A204.1 (cell line): ENCODE measurements at regions not wholly inside any gene's neighbourhood (a gene's known extent, or its start where the extent isn't known, plus 50 kb on each side); places are given as distances from the start of the nearest gene placed in this dataset.

Experiments used
- FAIRE-seq: peaks from 2 replicates; lab custom pipeline; 2012; peaks lifted over from hg19 to GRCh38; lab: Jason Lieb, UNC

GRCh38 chr10:108782411-108782810, 1140.9 kb downstream of the XPNPEP1 start:
- no peak for FAIRE-seq

- no peak for FAIRE-seq
Observed at GRCh38 chr10:108779501-108779900, 1143.8 kb downstream of the XPNPEP1 start.

- FAIRE-seq = no peak
Observed at GRCh38 chr10:108775911-108776475, 1147.3 kb downstream of the XPNPEP1 start.

DNA sequence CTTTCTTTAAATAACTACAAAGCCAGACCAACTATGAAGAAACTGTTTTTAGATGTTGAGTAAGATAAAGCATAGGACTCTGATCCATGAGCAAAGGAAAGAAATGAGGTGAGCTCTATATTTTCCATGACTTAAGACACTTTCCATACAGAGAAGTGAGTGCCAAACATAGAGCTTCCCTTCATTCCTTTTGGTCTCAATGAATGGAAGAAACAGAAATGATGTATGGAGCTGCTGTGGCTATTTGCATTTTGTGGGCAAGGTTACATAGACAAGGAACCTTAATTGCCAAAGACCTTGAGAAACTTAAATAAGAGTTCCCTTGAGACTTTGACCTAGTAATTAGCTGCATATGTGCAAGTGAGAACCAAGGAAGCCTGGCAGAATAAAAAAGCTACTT, 1152.2 kb downstream of the XPNPEP1 start:
- FAIRE-seq = no peak

DNA sequence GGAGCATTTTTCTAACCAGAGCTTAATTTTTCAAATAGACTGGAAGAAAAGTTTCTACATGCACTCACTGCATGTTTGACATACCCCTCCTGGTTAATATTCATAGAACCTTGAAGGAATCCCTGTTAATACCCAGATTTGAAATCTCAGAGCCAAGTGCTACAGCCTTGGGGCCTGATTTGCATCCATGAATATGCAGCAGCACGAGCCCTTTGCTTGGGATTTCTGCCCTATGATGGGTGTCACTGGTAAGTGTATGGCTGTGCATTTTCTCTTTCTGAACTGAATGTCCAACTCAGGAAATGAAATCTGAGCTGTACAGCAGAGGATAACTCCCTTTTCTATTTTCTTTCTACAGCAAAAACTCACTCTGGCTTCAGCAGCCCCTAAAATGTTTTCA, 1157.5 kb downstream of the XPNPEP1 start:
- no peak for FAIRE-seq

GRCh38 chr10:108757946-108758345, 1165.4 kb downstream of the XPNPEP1 start:
- FAIRE-seq = no peak

DNA sequence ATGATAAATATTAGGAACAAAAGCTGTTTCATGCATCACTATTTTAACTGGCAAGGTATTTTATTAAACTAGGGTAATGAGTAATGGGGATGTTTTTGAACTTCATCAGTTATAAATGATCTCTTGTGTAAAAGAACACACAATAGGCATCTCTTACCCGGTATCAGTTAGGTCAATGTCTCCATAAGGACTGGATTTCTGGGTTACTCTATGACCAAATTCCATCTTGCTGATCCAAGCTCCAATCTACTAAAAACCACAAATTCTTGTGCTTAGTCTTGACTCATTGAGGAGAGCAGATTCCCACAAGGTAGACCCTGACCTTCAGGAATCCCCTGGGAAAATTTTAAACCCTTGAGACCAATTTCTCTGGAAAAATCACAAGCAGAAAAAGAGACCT, 1167.7 kb downstream of the XPNPEP1 start:
- no peak for FAIRE-seq

GRCh38 chr10:108753326-108753725, 1170.0 kb downstream of the XPNPEP1 start:
- FAIRE-seq = no peak

GRCh38 chr10:108749042-108749441, 1174.3 kb downstream of the XPNPEP1 start:
- no peak for FAIRE-seq

- no peak for FAIRE-seq
Observed at GRCh38 chr10:108736111-108736510, 1187.2 kb downstream of the XPNPEP1 start.

DNA sequence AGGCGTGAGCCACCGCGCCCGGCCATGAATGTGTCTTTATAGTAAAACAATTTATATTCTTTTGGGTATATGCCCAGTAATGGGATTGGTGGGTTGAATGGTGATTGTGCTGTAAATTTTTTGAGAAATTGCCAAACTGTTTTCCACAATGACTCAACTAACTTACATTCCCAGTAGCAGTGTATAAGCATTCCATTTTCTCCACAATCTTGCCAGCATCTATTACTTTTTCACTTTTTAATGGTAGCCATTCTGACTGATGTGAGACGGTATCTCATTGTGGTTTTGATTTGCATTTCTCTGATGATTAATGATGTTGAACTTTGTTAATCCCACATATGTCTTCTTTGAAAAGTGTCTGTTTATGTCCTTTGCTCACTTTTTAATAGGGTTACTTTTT, 1187.9 kb downstream of the XPNPEP1 start:
- FAIRE-seq = no peak

GRCh38 chr10:108721874-108722273, 1201.4 kb downstream of the XPNPEP1 start:
- FAIRE-seq = no peak

DNA sequence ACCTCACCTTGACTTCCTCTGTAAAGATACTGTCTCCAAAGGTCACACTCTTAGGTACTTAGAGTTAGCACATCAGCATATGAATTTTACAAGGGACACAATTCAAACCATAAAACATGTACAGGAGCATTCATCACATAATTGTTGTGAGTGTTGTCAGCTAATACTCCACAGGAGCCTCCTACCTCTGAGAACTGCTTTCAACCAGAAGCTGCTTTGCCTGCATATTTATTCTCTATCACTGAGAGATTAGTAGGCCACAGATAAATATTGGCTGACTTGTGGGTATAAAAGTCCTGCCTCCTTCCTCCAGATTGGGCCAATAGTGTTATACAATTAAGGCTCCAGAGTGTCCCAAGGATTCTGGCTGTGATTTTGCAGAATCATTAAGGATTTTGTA, 1207.0 kb downstream of the XPNPEP1 start:
- no peak for FAIRE-seq

DNA sequence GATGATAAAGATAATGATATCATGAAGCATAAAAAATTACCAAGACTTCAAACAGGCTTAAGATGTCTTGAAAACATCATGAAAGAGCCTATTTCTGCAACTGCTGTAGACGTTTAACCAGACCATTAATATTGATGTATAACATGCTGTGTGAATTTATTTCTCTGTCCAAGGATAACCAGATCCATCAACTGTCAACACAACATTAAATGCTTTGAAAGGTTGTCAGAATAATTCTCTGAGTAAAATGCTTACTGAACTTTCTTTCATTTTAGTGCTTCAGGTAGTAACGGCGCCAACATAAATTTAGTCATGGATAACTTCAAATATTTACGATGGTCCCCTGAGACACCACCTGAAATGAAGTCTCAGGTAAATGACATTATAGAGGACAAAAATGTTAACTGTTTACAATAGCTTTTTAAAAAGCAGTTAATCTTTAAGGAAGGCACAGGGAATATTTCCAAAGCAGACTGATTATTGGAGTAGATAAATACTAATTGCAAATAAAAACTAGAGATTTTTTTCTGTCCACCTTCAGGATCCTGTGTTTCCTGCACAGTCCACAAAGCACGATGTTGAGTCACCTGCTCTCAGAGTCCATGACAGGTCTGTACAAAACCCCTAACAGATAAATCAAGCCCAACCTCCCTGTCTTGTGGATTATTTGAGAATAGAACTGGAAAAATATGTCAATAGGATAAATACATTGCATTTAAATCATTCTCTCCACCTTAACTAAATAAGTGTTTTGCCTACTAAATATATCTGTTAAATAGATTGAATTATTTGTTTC, 1213.2 kb downstream of the XPNPEP1 start:
- no peak for FAIRE-seq

- FAIRE-seq = no peak
Observed at GRCh38 chr10:108708363-108708762, 1214.9 kb downstream of the XPNPEP1 start.

DNA sequence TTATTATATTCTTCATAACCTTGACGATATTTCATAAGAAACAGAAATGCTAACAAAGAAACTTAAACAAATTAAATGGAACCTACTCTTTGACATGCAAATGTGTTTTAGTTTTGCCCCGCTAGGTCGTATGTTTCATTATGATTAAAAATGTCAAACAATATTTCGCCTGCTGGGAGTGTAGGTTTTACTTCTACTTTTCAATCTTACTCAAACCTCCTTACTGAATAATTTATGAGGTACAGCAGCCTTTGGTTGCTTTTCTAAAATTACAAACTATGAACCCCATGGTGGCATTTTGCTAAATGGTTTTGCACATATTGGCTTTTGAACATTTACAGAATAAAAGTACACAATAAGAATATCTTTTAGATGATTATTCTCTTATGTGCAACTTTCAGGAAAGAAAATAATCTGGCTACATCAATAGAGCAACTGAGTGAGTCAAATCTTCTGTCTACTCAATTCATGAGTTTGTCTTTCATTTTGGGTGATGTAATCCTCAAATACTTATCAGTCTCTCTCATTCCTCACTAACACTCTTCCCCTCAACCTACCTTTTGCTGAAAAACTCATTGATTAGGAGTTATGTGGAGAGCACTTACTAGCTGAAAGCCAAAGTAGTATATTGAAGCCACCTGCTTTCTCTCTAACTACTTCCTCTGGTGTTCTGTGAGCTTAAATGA, 1226.4 kb downstream of the XPNPEP1 start:
- FAIRE-seq = no peak

DNA sequence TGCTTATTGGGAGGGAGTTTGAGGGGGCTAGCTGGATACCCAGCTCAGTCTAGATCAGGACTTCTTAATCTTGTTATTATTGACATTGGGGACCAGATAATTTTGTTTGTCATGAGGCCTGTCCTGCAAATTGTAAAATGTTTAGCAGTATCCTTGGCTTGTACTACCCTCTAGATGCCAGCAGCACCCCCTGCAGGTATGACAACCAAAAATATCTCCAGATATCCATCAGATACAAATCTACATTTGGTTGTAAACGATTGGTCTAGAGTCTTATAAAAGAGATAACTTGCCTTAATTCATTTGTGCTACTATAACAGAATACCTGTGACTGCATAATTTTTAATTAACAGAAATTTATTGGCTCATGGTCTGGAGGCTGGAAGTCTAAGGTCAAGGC, 1232.2 kb downstream of the XPNPEP1 start:
- no peak for FAIRE-seq

DNA sequence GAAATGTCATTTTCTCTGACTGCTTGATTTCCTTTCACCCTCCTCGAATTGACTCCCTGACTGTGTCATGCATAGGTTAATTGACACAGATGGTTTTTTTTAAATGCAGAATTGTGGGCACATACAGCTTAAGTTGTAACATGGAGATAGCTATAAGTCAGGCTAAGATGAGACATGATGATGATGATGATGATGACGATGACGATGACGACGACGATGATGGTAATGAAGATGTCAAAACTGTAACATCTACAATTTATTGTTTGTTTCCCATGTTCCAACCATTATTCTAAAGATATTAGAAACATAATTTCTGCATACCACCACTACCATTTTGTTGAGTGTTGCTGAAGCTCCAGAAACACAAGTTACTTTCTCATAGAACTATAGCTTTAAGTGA, 1232.8 kb downstream of the XPNPEP1 start:
- no peak for FAIRE-seq

GRCh38 chr10:108689891-108690290, 1233.4 kb downstream of the XPNPEP1 start:
- no peak for FAIRE-seq

GRCh38 chr10:108688314-108688713, 1235.0 kb downstream of the XPNPEP1 start:
- FAIRE-seq = no peak

GRCh38 chr10:108685863-108686531, 1237.3 kb downstream of the XPNPEP1 start:
- no peak for FAIRE-seq

DNA sequence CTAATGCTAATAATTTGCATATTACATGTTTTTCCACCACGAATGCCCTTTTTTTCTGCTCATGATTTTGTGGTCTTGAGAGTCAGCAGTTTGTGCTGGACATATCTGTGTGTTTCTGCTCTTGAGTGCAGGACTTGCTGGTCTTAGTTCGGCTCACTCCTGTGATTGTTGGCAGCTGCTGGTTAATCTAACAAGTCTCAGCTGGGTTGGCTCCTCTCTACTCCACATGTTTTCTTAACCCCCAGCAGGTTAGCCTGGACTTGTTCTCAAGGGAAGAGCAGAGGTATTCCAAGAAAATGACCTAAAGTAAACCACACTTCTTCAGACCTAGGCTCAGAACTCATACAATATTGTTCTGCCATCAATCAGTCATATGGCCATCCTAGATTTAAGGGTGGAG, 1238.9 kb downstream of the XPNPEP1 start:
- no peak for FAIRE-seq

DNA sequence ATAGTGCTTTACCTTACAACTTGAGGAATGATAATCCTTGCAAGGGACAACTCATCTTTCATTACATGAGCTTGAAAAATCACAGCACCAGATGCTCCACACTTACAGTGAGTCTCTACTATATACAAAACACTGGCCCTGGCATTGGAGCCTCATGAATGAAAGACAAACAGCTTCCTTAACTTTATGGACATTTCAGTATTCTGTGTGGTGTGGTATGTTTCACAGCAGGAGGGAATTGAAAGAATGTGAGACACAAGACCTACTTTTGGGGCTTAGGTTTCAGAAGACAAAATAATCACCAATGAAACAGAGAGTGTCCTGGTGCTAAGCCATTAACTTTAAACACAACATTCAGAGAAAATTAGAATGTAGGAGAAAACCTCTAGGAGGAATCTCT, 1249.6 kb downstream of the XPNPEP1 start:
- no peak for FAIRE-seq
